GM23338 (cell line): ENCODE measurements at regions not wholly inside any gene's neighbourhood (a gene's known extent, or its start where the extent isn't known, plus 50 kb on each side); places are given as distances from the start of the nearest gene placed in this dataset.

Experiments
- CREB1 ChIP-seq: fragments of 250-450 bp; sonication (Bioruptor Pico); IDR thresholded peaks from 2 replicates; pipeline ENCODE4 v1.5.0; 2020; ENCODE audit warnings: low read depth, mild to moderate bottlenecking, moderate library complexity
- CTCF ChIP-seq, 2 experiments: fragments of 200-600 bp in 1 of 2; sonication (generic) in 1 of 2; conservative IDR thresholded peaks; 2 replicates each; pipeline versions ENCODE4 v1.5.1 to v1.6.1; 2016 to 2017; ENCODE audit warnings: antibody characterized with exemption in 2 of 2, low read depth in 2 of 2, mild to moderate bottlenecking in 2 of 2, moderate library complexity in 1 of 2
- EZH2 ChIP-seq: fragments of 200-600 bp; sonication (generic); IDR thresholded peaks from one replicate; pipeline ENCODE4 v1.8.0; 2017; ENCODE audit warnings: antibody characterized with exemption, mild to moderate bottlenecking, low read depth; ENCODE audit not compliant: unreplicated experiment
- EZH2phosphoT487 ChIP-seq: fragments of 200-600 bp; sonication (generic); IDR thresholded peaks from one replicate; pipeline ENCODE4 v1.8.1; 2018; ENCODE audit warnings: antibody characterized with exemption; ENCODE audit not compliant: unreplicated experiment
- JUNB ChIP-seq: IDR thresholded peaks from one replicate; pipeline ENCODE4 v1.6.1; 2016; ENCODE audit warnings: antibody characterized with exemption; ENCODE audit not compliant: unreplicated experiment
- POLR2AphosphoS5 ChIP-seq: IDR thresholded peaks from 2 replicates; pipeline ENCODE4 v1.6.1; 2016; ENCODE audit warnings: antibody characterized with exemption, low read depth
- REST ChIP-seq: IDR thresholded peaks from one replicate; pipeline ENCODE4 v1.6.1; 2018; ENCODE audit warnings: antibody characterized with exemption; ENCODE audit not compliant: unreplicated experiment

GRCh38 chr18:4528405-4528804 is 73.3 kb upstream of the DLGAP1 start:
- no peak for TF ChIP-seq CREB1 (CRISPR knock-in tag)
- TF ChIP-seq JUNB, result no peak
- TF ChIP-seq EZH2, result no peak
- TF ChIP-seq CTCF (conservative IDR thresholded peaks at IDR 0.05; ENCODE audit: low read depth in 2 of 2), result no peak
- no peak for TF ChIP-seq REST
- no peak for TF ChIP-seq POLR2AphosphoS5
- TF ChIP-seq EZH2phosphoT487, result no peak
